GM19468 (cell line): ENCODE measurements at regions not wholly inside any gene's neighbourhood (a gene's known extent, or its start where the extent isn't known, plus 50 kb on each side); places are given as distances from the start of the nearest gene placed in this dataset.
"Not testable (repeated sequence)": the region's sequence is repeated elsewhere in the genome, so short reads cannot be mapped to it uniquely, and the experiment has no call there.

Source experiments
- ATAC-seq: cut with Tn5 transposase; IDR thresholded peaks from one replicate; pipeline ENCODE4 v1.9.1; 2021; ENCODE audit warnings: mild to moderate bottlenecking, moderate library complexity, moderate number of reproducible peaks; ENCODE audit not compliant: unreplicated experiment; ENCODE audit errors: extremely low read depth

GRCh38 chr10:31121757-31122577, 90.3 kb upstream of the ZNF438 start:
- no peak for ATAC-seq

- no peak for ATAC-seq
Observed at GRCh38 chr10:31123946-31124345, 92.3 kb upstream of the ZNF438 start.

GRCh38 chr10:31124852-31125251, 93.2 kb upstream of the ZNF438 start:
- ATAC-seq, result no peak

- ATAC-seq, result no peak
Observed at GRCh38 chr10:31125789-31126188, 94.1 kb upstream of the ZNF438 start.

GRCh38 chr10:31126593-31126992, 94.9 kb upstream of the ZNF438 start:
- no peak for ATAC-seq

- no peak for ATAC-seq
Observed at GRCh38 chr10:31128536-31128935, 96.9 kb upstream of the ZNF438 start.

- ATAC-seq, result no peak
Observed at GRCh38 chr10:31129271-31129670, 97.6 kb upstream of the ZNF438 start.

- ATAC-seq, result no peak
Observed at GRCh38 chr10:31129880-31130405, 98.3 kb upstream of the ZNF438 start.

- no peak for ATAC-seq
Observed at GRCh38 chr10:31130406-31130805, 98.7 kb upstream of the ZNF438 start.

- no peak for ATAC-seq
Observed at GRCh38 chr10:31131251-31131650, 99.6 kb upstream of the ZNF438 start.

GRCh38 chr10:31132681-31133244, 101.1 kb upstream of the ZNF438 start:
- no peak for ATAC-seq

- no peak for ATAC-seq
Observed at GRCh38 chr10:31133251-31133791, 101.7 kb upstream of the ZNF438 start.

GRCh38 chr10:31133792-31134310, 102.2 kb upstream of the ZNF438 start:
- no peak for ATAC-seq

- no peak for ATAC-seq
Observed at GRCh38 chr10:31134311-31134952, 102.8 kb upstream of the ZNF438 start.

- no peak for ATAC-seq
Observed at GRCh38 chr10:31135171-31135570, 103.5 kb upstream of the ZNF438 start.

GRCh38 chr10:31135791-31136190, 104.1 kb upstream of the ZNF438 start:
- not testable (repeated sequence) for ATAC-seq

GRCh38 chr10:31136386-31136785, 104.7 kb upstream of the ZNF438 start:
- no peak for ATAC-seq

GRCh38 chr10:31136930-31137885, 105.5 kb upstream of the ZNF438 start:
- no peak for ATAC-seq

- no peak for ATAC-seq
Observed at GRCh38 chr10:31138026-31138553, 106.4 kb upstream of the ZNF438 start.
